H1 (cell line): ENCODE measurements at regions not wholly inside any gene's neighbourhood (a gene's known extent, or its start where the extent isn't known, plus 50 kb on each side); places are given as distances from the start of the nearest gene placed in this dataset.

ENCODE experiments used
- CEBPB ChIP-seq: IDR thresholded peaks from 2 replicates; pipeline ENCODE4 v1.6.1; 2012; ENCODE audit warnings: low read depth, low read length
- CHD7 ChIP-seq: fragments of 300-600 bp; sonication (generic); IDR thresholded peaks from 2 replicates; pipeline ENCODE4 v1.7.1; 2012; ENCODE audit warnings: low read length, moderate library complexity, mild to moderate bottlenecking, inconsistent platforms; ENCODE audit not compliant: insufficient replicate concordance
- CREB1 ChIP-seq: IDR thresholded peaks from 2 replicates; pipeline ENCODE4 v1.6.1; 2012; ENCODE audit warnings: inconsistent platforms
- FOSL1 ChIP-seq: IDR thresholded peaks from 2 replicates; pipeline ENCODE4 v1.6.1; 2011; ENCODE audit warnings: mild to moderate bottlenecking, low read depth, low read length, moderate library complexity; ENCODE audit not compliant: insufficient read depth
- JUN ChIP-seq: IDR thresholded peaks from 2 replicates; pipeline ENCODE4 v1.6.1; 2011; ENCODE audit warnings: low read depth, mild to moderate bottlenecking, improper control_type of control experiment, low read length
- KDM4A ChIP-seq: IDR thresholded peaks from one replicate; pipeline ENCODE4 v1.7.1; 2012; ENCODE audit warnings: low read depth, mild to moderate bottlenecking, moderate library complexity, low read length, inconsistent platforms; ENCODE audit not compliant: severe bottlenecking
- SAP30 ChIP-seq: fragments of 300-600 bp; sonication (generic); IDR thresholded peaks from 2 replicates; pipeline ENCODE4 v1.7.1; 2012; ENCODE audit warnings: low read length, moderate library complexity, mild to moderate bottlenecking, inconsistent platforms; ENCODE audit not compliant: insufficient read depth, insufficient replicate concordance
- SP2 ChIP-seq: IDR thresholded peaks from 2 replicates; pipeline ENCODE4 v1.6.1; 2012; ENCODE audit warnings: mild to moderate bottlenecking, low read length, inconsistent platforms
- SP4 ChIP-seq: IDR thresholded peaks from 2 replicates; pipeline ENCODE4 v1.6.1; 2012; ENCODE audit warnings: low read length, inconsistent platforms
- SRF ChIP-seq: IDR thresholded peaks from 2 replicates; pipeline ENCODE4 v1.6.1; 2011; ENCODE audit warnings: mild to moderate bottlenecking, low read depth, low read length, moderate library complexity
- TF ChIP-seq, protein P1 (sequence below): IDR thresholded peaks from 2 replicates; pipeline ENCODE4 v1.6.1; 2012; ENCODE audit warnings: inconsistent platforms

- TF ChIP-seq CHD7 = no peak
- no peak for TF ChIP-seq SP2
- TF ChIP-seq FOSL1 = no peak
- TF ChIP-seq CEBPB = no peak
- no peak for TF ChIP-seq SAP30
- TF ChIP-seq, protein P1, sequence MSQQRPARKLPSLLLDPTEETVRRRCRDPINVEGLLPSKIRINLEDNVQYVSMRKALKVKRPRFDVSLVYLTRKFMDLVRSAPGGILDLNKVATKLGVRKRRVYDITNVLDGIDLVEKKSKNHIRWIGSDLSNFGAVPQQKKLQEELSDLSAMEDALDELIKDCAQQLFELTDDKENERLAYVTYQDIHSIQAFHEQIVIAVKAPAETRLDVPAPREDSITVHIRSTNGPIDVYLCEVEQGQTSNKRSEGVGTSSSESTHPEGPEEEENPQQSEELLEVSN = no peak
- no peak for TF ChIP-seq SRF
- TF ChIP-seq SP4 = no peak
- no peak for TF ChIP-seq KDM4A
- no peak for TF ChIP-seq JUN
- TF ChIP-seq CREB1 = no peak
These were observed 789.2 kb upstream of the RGS18 start (continued) for GRCh38 chr1:191368891-191369654.
